ENCODE measurements at regions not wholly inside any gene's neighbourhood (a gene's known extent, or its start where the extent isn't known, plus 50 kb on each side); places are given as distances from the start of the nearest gene placed in this dataset.

- no peak for TF ChIP-seq CTCF (IDR thresholded peaks at IDR 0.05)
- Histone ChIP-seq H3K36me3 (ENCODE audit: control insufficient read depth, insufficient read depth, low read length) (no peaks in the 10 kb centered on the region), H3K9ac (no peak overlapping the region), H2AFZ (no peak overlapping the region), H3K4me2 (ENCODE audit: low read length) (no peak overlapping the region), H3K4me3 (ENCODE audit: low read depth, low read length) (no peak overlapping the region), H3K4me1 (no peaks in the 10 kb centered on the region), H3K79me2 (no peaks in the 10 kb centered on the region), H3K27ac (no peak overlapping the region), H3K9me3 (ENCODE audit: control insufficient read depth, low read length) (no peaks in the 10 kb centered on the region), H3K27me3 (ENCODE audit: control insufficient read depth, insufficient read depth, low read length) (no peaks in the 10 kb centered on the region)
Measured at GRCh38 chr13:62879071-62879470, 1463.4 kb upstream of the PCDH20 start.

- Histone ChIP-seq H3K9ac (no peak overlapping the region), H3K27me3 (ENCODE audit: control insufficient read depth, insufficient read depth, low read length) (no peaks in the 10 kb centered on the region), H3K27ac (no peak overlapping the region), H2AFZ (no peak overlapping the region), H3K4me3 (ENCODE audit: low read depth, low read length) (no peak overlapping the region), H3K4me2 (ENCODE audit: low read length) (no peak overlapping the region), H3K79me2 (no peaks in the 10 kb centered on the region), H3K36me3 (ENCODE audit: control insufficient read depth, insufficient read depth, low read length) (no peaks in the 10 kb centered on the region), H3K4me1 (no peaks in the 10 kb centered on the region), H3K9me3 (ENCODE audit: control insufficient read depth, low read length) (no peaks in the 10 kb centered on the region)
- no peak for TF ChIP-seq CTCF (IDR thresholded peaks at IDR 0.05)
Measured at GRCh38 chr13:62875118-62875640, 1459.5 kb upstream of the PCDH20 start.

- Histone ChIP-seq H3K9ac (no peak overlapping the region), H3K27me3 (ENCODE audit: control insufficient read depth, insufficient read depth, low read length) (no peaks in the 10 kb centered on the region), H3K79me2 (no peaks in the 10 kb centered on the region), H3K4me2 (ENCODE audit: low read length) (no peak overlapping the region), H3K27ac (no peak overlapping the region), H3K4me1 (no peaks in the 10 kb centered on the region), H2AFZ (no peak overlapping the region), H3K9me3 (ENCODE audit: control insufficient read depth, low read length) (no peaks in the 10 kb centered on the region), H3K36me3 (ENCODE audit: control insufficient read depth, insufficient read depth, low read length) (no peaks in the 10 kb centered on the region), H3K4me3 (ENCODE audit: low read depth, low read length) (no peak overlapping the region)
- no peak for TF ChIP-seq CTCF (IDR thresholded peaks at IDR 0.05)
Measured at GRCh38 chr13:62850331-62850730, 1434.7 kb upstream of the PCDH20 start.

- Histone ChIP-seq H3K27me3 (ENCODE audit: control insufficient read depth, insufficient read depth, low read length) (no peaks in the 10 kb centered on the region), H3K9me3 (ENCODE audit: control insufficient read depth, low read length) (no peaks in the 10 kb centered on the region), H3K4me1 (no peaks in the 10 kb centered on the region), H2AFZ (no peak overlapping the region), H3K27ac (no peak overlapping the region), H3K36me3 (ENCODE audit: control insufficient read depth, insufficient read depth, low read length) (no peaks in the 10 kb centered on the region), H3K79me2 (no peaks in the 10 kb centered on the region), H3K4me2 (ENCODE audit: low read length) (no peak overlapping the region), H3K4me3 (ENCODE audit: low read depth, low read length) (no peak overlapping the region), H3K9ac (no peak overlapping the region)
- no peak for TF ChIP-seq CTCF (IDR thresholded peaks at IDR 0.05)
Measured at GRCh38 chr13:62847520-62847919, 1431.9 kb upstream of the PCDH20 start.

GRCh38 chr13:62846302-62846701 is 1430.7 kb upstream of the PCDH20 start:
- H3K9me3 ChIP-seq (ENCODE audit: control insufficient read depth, low read length): no peaks in the 10 kb centered on the region
- H3K4me1 ChIP-seq: no peaks in the 10 kb centered on the region
- no peaks in the 10 kb centered on the region for H3K36me3 ChIP-seq (ENCODE audit: control insufficient read depth, insufficient read depth, low read length)
- no peak overlapping the region for H3K4me2 ChIP-seq (ENCODE audit: low read length)
- no peak for TF ChIP-seq CTCF (IDR thresholded peaks at IDR 0.05)
- H3K79me2 ChIP-seq: no peaks in the 10 kb centered on the region
- H3K4me3 ChIP-seq (ENCODE audit: low read depth, low read length): no peak overlapping the region
- H3K27ac ChIP-seq: no peak overlapping the region
- H3K27me3 ChIP-seq (ENCODE audit: control insufficient read depth, insufficient read depth, low read length): no peaks in the 10 kb centered on the region
- no peak overlapping the region for H3K9ac ChIP-seq
- H2AFZ ChIP-seq: no peak overlapping the region

All from parathyroid adenoma (tissue), 2 donors.